Transverse colon (tissue), 4 donors: ENCODE measurements at regions not wholly inside any gene's neighbourhood (a gene's known extent, or its start where the extent isn't known, plus 50 kb on each side); places are given as distances from the start of the nearest gene placed in this dataset.

ENCODE experiments used
- DNase-seq: peaks from one replicate; pipeline ENCODE4 v3.0.0-alpha.2; 2019
- H3K27ac ChIP-seq, 4 donors: fragments of 200-600 bp; sonication (generic); 2 replicates each; pipeline ENCODE4 v1.5.1; 2016 to 2018; ENCODE audit warnings: inconsistent platforms in 4 of 4
- H3K27me3 ChIP-seq: fragments of 200-600 bp; sonication (generic); 2 replicates; pipeline ENCODE4 v1.5.1; 2017; ENCODE audit warnings: inconsistent platforms
- H3K36me3 ChIP-seq, 4 donors: fragments of 200-600 bp; sonication (generic); 2 replicates each; pipeline ENCODE4 v1.5.1; 2017 to 2019; ENCODE audit warnings: inconsistent platforms in 4 of 4
- H3K4me1 ChIP-seq, 4 donors: fragments of 200-600 bp; sonication (generic); 2 replicates each; pipeline ENCODE4 v1.5.1; 2017 to 2020; ENCODE audit warnings: inconsistent platforms in 4 of 4
- H3K4me3 ChIP-seq, 4 donors: fragments of 200-600 bp; sonication (generic); 1 replicate in 1 of 4; 2 replicates in 3 of 4; pipeline versions ENCODE4 v1.5.1 to v1.6.1; 2017 to 2019; ENCODE audit warnings: inconsistent platforms in 4 of 4
- H3K9me3 ChIP-seq, 2 donors: fragments of 200-600 bp; sonication (generic); 2 replicates each; pipeline ENCODE4 v1.5.1; 2017 to 2019; ENCODE audit warnings: inconsistent platforms in 2 of 2
- CTCF ChIP-seq, 5 experiments: fragments of 200-600 bp in 3 of 5; fragments of 450-650 bp in 2 of 5; sonication (generic) in 3 of 5; IDR thresholded peaks; 1 replicate in 2 of 5; 2 replicates in 3 of 5; pipeline ENCODE4 v1.5.1; 2016 to 2017; ENCODE audit warnings: antibody characterized with exemption in 5 of 5, inconsistent platforms in 3 of 5, mild to moderate bottlenecking in 2 of 5, moderate library complexity in 1 of 5
- EP300 ChIP-seq: sonication (generic); formaldehyde crosslinking; IDR thresholded peaks from one replicate; pipeline ENCODE4 v1.6.1; 2017; ENCODE audit warnings: antibody characterized with exemption, low read depth
- POLR2A ChIP-seq: fragments of 450-650 bp; IDR thresholded peaks from one replicate; pipeline ENCODE4 v1.6.1; 2016; ENCODE audit warnings: antibody characterized with exemption, mild to moderate bottlenecking, moderate library complexity
- POLR2AphosphoS5 ChIP-seq, 3 donors: sonication (generic); formaldehyde crosslinking; IDR thresholded peaks; one replicate each; pipeline ENCODE4 v1.6.1; 2016; ENCODE audit warnings: antibody characterized with exemption in 3 of 3
- WGBS, 2 donors: methylation state at CpG; one replicate each; pipeline ENCODE4 v1.1.5; 2018; ENCODE audit warnings: low coverage in 1 of 2; 5-methylcytosine and 5-hydroxymethylcytosine counted together
- in situ Hi-C, 4 donors: fragments of 200-750 bp; cut with MboI; loops; one replicate each; pipeline versions ENCODE4 v1.15.0 to v1.15.1; 2017; ENCODE audit warnings: low sequenced_read_pairs in 3 of 4, low pct_ligation_motif_present in 1 of 4, low pct_unique_long_range_greater_than_20kb in 1 of 4
- intact Hi-C: fragments of 100-400 bp; cut with DNase I; formaldehyde crosslinking; loops from one replicate; pipeline ENCODE4 v1.15.1; 2023; ENCODE audit warnings: low total_unique reads

GRCh38 chr12:131421509-131422186 lies 289.2 kb upstream of the SFSWAP start:
- no peak for TF ChIP-seq POLR2A
- no peak for TF ChIP-seq POLR2AphosphoS5 (IDR thresholded peaks at IDR 0.05)
- no peak for TF ChIP-seq EP300
- TF ChIP-seq CTCF (IDR thresholded peaks at IDR 0.05): no peak
- intact Hi-C loops (no loop called here), in situ Hi-C loops (no loop called here)
- Histone ChIP-seq H3K27ac (no peak overlapping the region), H3K9me3 (peaks cover 0 to 5% of the 10 kb centered on the region in 2 donors), H3K27me3 (no peaks in the 10 kb centered on the region), H3K36me3 (no peaks in the 10 kb centered on the region), H3K4me1 (no peaks in the 10 kb centered on the region), H3K4me3 (no peak overlapping the region)
- 78% methylated on average over 10 of the region's 10 CpGs; no CpG with 5 or more reads in 1 of the 2 donors for WGBS, 2 donors
- DNase-seq: no peak

- H3K27me3 ChIP-seq: no peaks in the 10 kb centered on the region
- no peak for TF ChIP-seq POLR2A
- in situ Hi-C loops: no loop called here
- no peak overlapping the region for H3K4me3 ChIP-seq
- DNase-seq: no peak
- 63% methylated on average over 5 of the region's 5 CpGs; no CpG with 5 or more reads in 1 of the 2 donors for WGBS, 2 donors
- no peak overlapping the region for H3K27ac ChIP-seq
- intact Hi-C loops: no loop called here
- no peaks in the 10 kb centered on the region for H3K36me3 ChIP-seq
- no peaks in the 10 kb centered on the region for H3K4me1 ChIP-seq
- peaks cover 0 to 5% of the 10 kb centered on the region in 2 donors for H3K9me3 ChIP-seq
Observed at GRCh38 chr12:131422187-131422520, 288.7 kb upstream of the SFSWAP start.

GRCh38 chr12:131422744-131423143 lies 288.1 kb upstream of the SFSWAP start:
- DNase-seq: no peak
- no peaks in the 10 kb centered on the region for H3K4me1 ChIP-seq
- intact Hi-C loops: no loop called here
- peaks cover 0 to 5% of the 10 kb centered on the region in 2 donors for H3K9me3 ChIP-seq
- H3K4me3 ChIP-seq: no peak overlapping the region
- in situ Hi-C loops: no loop called here
- TF ChIP-seq POLR2AphosphoS5 (IDR thresholded peaks at IDR 0.05) (no peak), CTCF (IDR thresholded peaks at IDR 0.05) (no peak), POLR2A (no peak), EP300 (no peak)
- H3K27me3 ChIP-seq: no peaks in the 10 kb centered on the region
- 54 to 71% methylated on average over 3 to 9 of the region's 9 CpGs for WGBS, 2 donors
- no peaks in the 10 kb centered on the region for H3K36me3 ChIP-seq
- H3K27ac ChIP-seq: no peak overlapping the region

- no peaks in the 10 kb centered on the region for H3K4me1 ChIP-seq
- no peak for DNase-seq
- no peaks in the 10 kb centered on the region for H3K27me3 ChIP-seq
- intact Hi-C loops: no loop called here
- H3K9me3 ChIP-seq: peaks cover 0 to 5% of the 10 kb centered on the region in 2 donors
- H3K27ac ChIP-seq: no peak overlapping the region
- H3K36me3 ChIP-seq: no peaks in the 10 kb centered on the region
- no peak overlapping the region for H3K4me3 ChIP-seq
- in situ Hi-C loops: no loop called here
- TF ChIP-seq POLR2A: no peak
- no peak for TF ChIP-seq EP300
- TF ChIP-seq CTCF (IDR thresholded peaks at IDR 0.05): no peak
- TF ChIP-seq POLR2AphosphoS5 (IDR thresholded peaks at IDR 0.05): no peak
Observed at GRCh38 chr12:131424270-131424669, 286.6 kb upstream of the SFSWAP start.
